ENCODE measurements at regions not wholly inside any gene's neighbourhood (a gene's known extent, or its start where the extent isn't known, plus 50 kb on each side); places are given as distances from the start of the nearest gene placed in this dataset.

DNA sequence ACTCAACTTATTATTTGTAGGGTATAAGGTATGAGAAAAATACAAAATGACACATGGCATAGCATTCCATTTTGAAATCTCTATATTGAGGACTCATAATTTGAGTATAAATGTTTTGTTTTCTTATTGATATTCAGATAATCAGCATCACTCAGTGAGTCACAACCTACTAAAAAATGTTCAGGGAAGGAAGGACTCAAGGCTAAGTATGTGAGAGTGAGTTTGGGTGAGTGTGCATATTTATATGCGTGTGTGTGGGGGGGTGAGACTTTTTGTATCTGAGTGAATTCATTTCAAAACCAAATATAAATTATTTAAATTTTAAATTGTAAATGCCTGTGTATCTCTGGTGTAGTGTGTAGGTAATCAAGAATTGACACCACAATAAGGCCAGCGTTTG lies 87.8 kb upstream of the PRKD1 start:
- no peak for FAIRE-seq
- H3K79me2 ChIP-seq (ENCODE audit: control insufficient read depth, insufficient read depth, low read length) = no peaks in the 10 kb centered on the region
- H4K20me1 ChIP-seq (ENCODE audit: control insufficient read depth, insufficient read depth) = no peaks in the 10 kb centered on the region
- in situ Hi-C loops (cut with MboI) (no loop called here), intact Hi-C loops (cut with micrococcal nuclease; ENCODE audit: unreplicated experiment) (no loop called here)
- ChIA-PET SMC1A (ENCODE audit: uncharacterized antibody, unreplicated experiment) (no interaction called here), CTCF (no interaction called here), POLR2A (no interaction called here), RAD21 (ENCODE audit: unreplicated experiment) (no interaction called here)
- BruUV-seq (replicated peaks) = no TSS peak
- no peaks in the 10 kb centered on the region; the same call in 2 of the 3 replicates for H3K9me3 ChIP-seq (replicated peaks; ENCODE audit: control insufficient read depth, insufficient read depth, low read length)
- H2AFZ ChIP-seq (ENCODE audit: control insufficient read depth, low read depth, low read length) = no peak overlapping the region
- H3K9ac ChIP-seq (ENCODE audit: control insufficient read depth, insufficient read depth, low read length) = no peak overlapping the region
- H3K36me3 ChIP-seq (ENCODE audit: control insufficient read depth in 2 of 2, insufficient read depth in 2 of 2, low read length in 1 of 2) = no peaks in the 10 kb centered on the region
- no peaks in the 10 kb centered on the region for H3K27me3 ChIP-seq (replicated peaks in 1 of 2; ENCODE audit: control insufficient read depth in 2 of 2, insufficient read depth in 2 of 2, low read length in 1 of 2)
- WGBS (ENCODE audit: insufficient coverage, insufficient replicate concordance, low lambda C conversion rate, missing lambda C conversion rate) = 25% methylated on average over 2 of the region's 2 CpGs
- TF ChIP-seq, protein P1, sequence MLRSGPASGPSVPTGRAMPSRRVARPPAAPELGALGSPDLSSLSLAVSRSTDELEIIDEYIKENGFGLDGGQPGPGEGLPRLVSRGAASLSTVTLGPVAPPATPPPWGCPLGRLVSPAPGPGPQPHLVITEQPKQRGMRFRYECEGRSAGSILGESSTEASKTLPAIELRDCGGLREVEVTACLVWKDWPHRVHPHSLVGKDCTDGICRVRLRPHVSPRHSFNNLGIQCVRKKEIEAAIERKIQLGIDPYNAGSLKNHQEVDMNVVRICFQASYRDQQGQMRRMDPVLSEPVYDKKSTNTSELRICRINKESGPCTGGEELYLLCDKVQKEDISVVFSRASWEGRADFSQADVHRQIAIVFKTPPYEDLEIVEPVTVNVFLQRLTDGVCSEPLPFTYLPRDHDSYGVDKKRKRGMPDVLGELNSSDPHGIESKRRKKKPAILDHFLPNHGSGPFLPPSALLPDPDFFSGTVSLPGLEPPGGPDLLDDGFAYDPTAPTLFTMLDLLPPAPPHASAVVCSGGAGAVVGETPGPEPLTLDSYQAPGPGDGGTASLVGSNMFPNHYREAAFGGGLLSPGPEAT (IDR thresholded peaks at IDR 0.05; ENCODE audit: low read depth) = no peak
- TF ChIP-seq MEF2A (IDR thresholded peaks at IDR 0.05; ENCODE audit: insufficient read depth, low read depth, low read length) (no peak), SRF (IDR thresholded peaks at IDR 0.05; ENCODE audit: low read depth in 2 of 2, low read length in 2 of 2) (no peak), TCF7 (IDR thresholded peaks at IDR 0.05; ENCODE audit: borderline replicate concordance) (no peak), IKZF2 (IDR thresholded peaks at IDR 0.05) (no peak), MTA3 (IDR thresholded peaks at IDR 0.05; ENCODE audit: borderline replicate concordance, low read length) (no peak), EP300 (IDR thresholded peaks at IDR 0.05; ENCODE audit: borderline replicate concordance in 1 of 2, control insufficient read depth in 1 of 2, low read depth in 2 of 2, low read length in 2 of 2) (no peak)
- TF ChIP-seq, protein P2, sequence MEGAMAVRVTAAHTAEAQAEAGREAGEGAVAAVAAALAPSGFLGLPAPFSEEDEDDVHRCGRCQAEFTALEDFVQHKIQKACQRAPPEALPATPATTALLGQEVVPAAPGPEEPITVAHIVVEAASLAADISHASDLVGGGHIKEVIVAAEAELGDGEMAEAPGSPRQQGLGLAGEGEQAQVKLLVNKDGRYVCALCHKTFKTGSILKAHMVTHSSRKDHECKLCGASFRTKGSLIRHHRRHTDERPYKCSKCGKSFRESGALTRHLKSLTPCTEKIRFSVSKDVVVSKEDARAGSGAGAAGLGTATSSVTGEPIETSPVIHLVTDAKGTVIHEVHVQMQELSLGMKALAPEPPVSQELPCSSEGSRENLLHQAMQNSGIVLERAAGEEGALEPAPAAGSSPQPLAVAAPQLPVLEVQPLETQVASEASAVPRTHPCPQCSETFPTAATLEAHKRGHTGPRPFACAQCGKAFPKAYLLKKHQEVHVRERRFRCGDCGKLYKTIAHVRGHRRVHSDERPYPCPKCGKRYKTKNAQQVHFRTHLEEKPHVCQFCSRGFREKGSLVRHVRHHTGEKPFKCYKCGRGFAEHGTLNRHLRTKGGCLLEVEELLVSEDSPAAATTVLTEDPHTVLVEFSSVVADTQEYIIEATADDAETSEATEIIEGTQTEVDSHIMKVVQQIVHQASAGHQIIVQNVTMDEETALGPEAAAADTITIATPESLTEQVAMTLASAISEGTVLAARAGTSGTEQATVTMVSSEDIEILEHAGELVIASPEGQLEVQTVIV (IDR thresholded peaks at IDR 0.05; ENCODE audit: borderline replicate concordance, partially characterized antibody) = no peak
- TF ChIP-seq, protein P3, sequence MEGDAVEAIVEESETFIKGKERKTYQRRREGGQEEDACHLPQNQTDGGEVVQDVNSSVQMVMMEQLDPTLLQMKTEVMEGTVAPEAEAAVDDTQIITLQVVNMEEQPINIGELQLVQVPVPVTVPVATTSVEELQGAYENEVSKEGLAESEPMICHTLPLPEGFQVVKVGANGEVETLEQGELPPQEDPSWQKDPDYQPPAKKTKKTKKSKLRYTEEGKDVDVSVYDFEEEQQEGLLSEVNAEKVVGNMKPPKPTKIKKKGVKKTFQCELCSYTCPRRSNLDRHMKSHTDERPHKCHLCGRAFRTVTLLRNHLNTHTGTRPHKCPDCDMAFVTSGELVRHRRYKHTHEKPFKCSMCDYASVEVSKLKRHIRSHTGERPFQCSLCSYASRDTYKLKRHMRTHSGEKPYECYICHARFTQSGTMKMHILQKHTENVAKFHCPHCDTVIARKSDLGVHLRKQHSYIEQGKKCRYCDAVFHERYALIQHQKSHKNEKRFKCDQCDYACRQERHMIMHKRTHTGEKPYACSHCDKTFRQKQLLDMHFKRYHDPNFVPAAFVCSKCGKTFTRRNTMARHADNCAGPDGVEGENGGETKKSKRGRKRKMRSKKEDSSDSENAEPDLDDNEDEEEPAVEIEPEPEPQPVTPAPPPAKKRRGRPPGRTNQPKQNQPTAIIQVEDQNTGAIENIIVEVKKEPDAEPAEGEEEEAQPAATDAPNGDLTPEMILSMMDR (IDR thresholded peaks at IDR 0.05 in 2 of 3, conservative IDR thresholded peaks at IDR 0.05 in 1 of 3; ENCODE audit: control insufficient read depth in 2 of 3, extremely low read depth in 1 of 3, insufficient read depth in 1 of 3, low read depth in 3 of 3, low read length in 3 of 3) = no peak
- H3K4me3 ChIP-seq = no peak overlapping the region
- no peak overlapping the region for H3K4me2 ChIP-seq (ENCODE audit: control insufficient read depth, insufficient read depth)
- ATAC-seq = no peak
- no peaks in the 10 kb centered on the region for H3K4me1 ChIP-seq (ENCODE audit: control insufficient read depth, insufficient read depth, low read length)
- no peak for DNase-seq (ENCODE audit: low read depth, low spot score)
- H3K27ac ChIP-seq (ENCODE audit: control insufficient read depth, insufficient read depth) = no peak overlapping the region

Data from GM12878 (cell line).